Karpas-422 (cell line): ENCODE measurements at regions not wholly inside any gene's neighbourhood (a gene's known extent, or its start where the extent isn't known, plus 50 kb on each side); places are given as distances from the start of the nearest gene placed in this dataset.

Experiments used
- DNase-seq: peaks from one replicate; pipeline ENCODE4 v3.0.0-alpha.2; 2015
- H2AFZ ChIP-seq: fragments of 200-600 bp; sonication (generic); 2 replicates; pipeline ENCODE4 v1.6.1; 2014; ENCODE audit warnings: antibody characterized with exemption, low read length, mixed read lengths
- H3K27ac ChIP-seq: fragments of 200-600 bp; sonication (generic); 2 replicates; pipeline ENCODE4 v1.5.1; 2014; ENCODE audit warnings: mild to moderate bottlenecking, low read length, moderate library complexity
- H3K27me3 ChIP-seq: fragments of 200-600 bp; sonication (generic); 2 replicates; pipeline ENCODE4 v1.6.1; 2014; ENCODE audit warnings: low read length, mixed read lengths
- H3K36me3 ChIP-seq: fragments of 200-600 bp; sonication (generic); 2 replicates; pipeline ENCODE4 v1.6.1; 2014; ENCODE audit warnings: low read length, mixed read lengths; ENCODE audit not compliant: insufficient read depth
- H3K4me1 ChIP-seq: fragments of 200-600 bp; sonication (generic); 2 replicates; pipeline ENCODE4 v1.6.1; 2014; ENCODE audit warnings: mild to moderate bottlenecking, low read length, mixed read lengths
- H3K4me2 ChIP-seq: fragments of 200-600 bp; sonication (generic); 2 replicates; pipeline ENCODE4 v1.6.1; 2014; ENCODE audit warnings: low read length, low read depth, mild to moderate bottlenecking; ENCODE audit not compliant: poor library complexity, severe bottlenecking
- H3K4me3 ChIP-seq: fragments of 200-600 bp; sonication (generic); 2 replicates; pipeline ENCODE4 v1.5.1; 2014; ENCODE audit warnings: mild to moderate bottlenecking, antibody characterized with exemption, low read length, mixed read lengths
- H3K79me2 ChIP-seq: fragments of 200-600 bp; sonication (generic); 2 replicates; pipeline ENCODE4 v1.6.1; 2014; ENCODE audit warnings: mild to moderate bottlenecking, low read length, mixed read lengths
- H3K9ac ChIP-seq: fragments of 200-600 bp; sonication (generic); 2 replicates; pipeline ENCODE4 v1.6.0; 2014; ENCODE audit warnings: low read length
- H3K9me2 ChIP-seq: fragments of 200-600 bp; sonication (generic), shearing (Covaris generic); replicated peaks from 2 replicates; pipeline ENCODE4 v1.6.0; 2014; ENCODE audit warnings: mild to moderate bottlenecking, low read length, moderate library complexity; ENCODE audit not compliant: insufficient read depth
- H3K9me3 ChIP-seq: fragments of 300-700, 200-600 bp; sonication (generic); 2 replicates; pipeline ENCODE4 v1.6.1; 2014; ENCODE audit warnings: low read length, mixed read lengths
- H4K20me1 ChIP-seq: fragments of 200-600 bp; sonication (generic); 2 replicates; pipeline ENCODE4 v1.6.1; 2014; ENCODE audit warnings: mild to moderate bottlenecking, antibody characterized with exemption, low read length, low read depth; ENCODE audit not compliant: insufficient read depth

DNA sequence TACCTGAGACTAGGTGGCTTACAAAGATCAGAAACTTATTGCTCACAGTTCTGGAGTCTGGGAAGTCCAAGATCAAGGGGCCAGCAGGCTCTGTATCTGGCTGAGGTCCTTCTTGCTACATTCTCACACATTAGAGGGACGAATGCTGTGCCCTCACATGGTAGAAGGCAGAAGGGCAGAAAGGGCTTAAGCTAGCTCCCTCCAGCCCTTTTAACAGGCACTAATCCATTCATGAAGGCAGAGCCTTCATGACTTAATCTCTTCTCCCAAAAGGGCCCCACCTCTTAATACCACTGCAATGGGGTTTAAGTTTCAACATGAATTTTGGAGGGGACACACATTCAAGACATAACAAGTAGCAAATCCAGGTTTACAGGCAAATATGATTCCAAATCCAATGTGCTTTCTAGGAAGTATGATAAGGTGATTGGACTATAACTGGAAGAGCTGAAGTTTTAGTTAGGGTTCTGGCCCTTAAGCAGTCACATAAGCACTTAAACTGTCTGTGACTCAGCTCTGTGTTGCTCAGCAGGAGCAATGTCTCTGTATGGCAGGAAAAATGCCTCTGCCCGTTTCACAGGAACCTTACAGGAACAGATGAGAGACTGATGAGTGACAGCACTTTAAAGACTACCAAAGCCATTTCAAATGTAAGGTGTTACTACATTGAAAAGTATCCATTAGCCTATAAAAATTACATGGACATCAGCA, 119.6 kb upstream of the PTPRM start:
- Histone ChIP-seq H3K27me3 (no peaks in the 10 kb centered on the region), H3K9me3 (no peaks in the 10 kb centered on the region), H3K27ac (no peak overlapping the region), H2AFZ (no peak overlapping the region), H3K4me3 (no peak overlapping the region), H3K4me2 (no peak overlapping the region), H3K79me2 (no peaks in the 10 kb centered on the region), H3K9ac (no peak overlapping the region), H4K20me1 (no peaks in the 10 kb centered on the region), H3K36me3 (no peaks in the 10 kb centered on the region), H3K9me2 (no peaks in the 10 kb centered on the region), H3K4me1 (no peaks in the 10 kb centered on the region)
- no peak for DNase-seq

DNA sequence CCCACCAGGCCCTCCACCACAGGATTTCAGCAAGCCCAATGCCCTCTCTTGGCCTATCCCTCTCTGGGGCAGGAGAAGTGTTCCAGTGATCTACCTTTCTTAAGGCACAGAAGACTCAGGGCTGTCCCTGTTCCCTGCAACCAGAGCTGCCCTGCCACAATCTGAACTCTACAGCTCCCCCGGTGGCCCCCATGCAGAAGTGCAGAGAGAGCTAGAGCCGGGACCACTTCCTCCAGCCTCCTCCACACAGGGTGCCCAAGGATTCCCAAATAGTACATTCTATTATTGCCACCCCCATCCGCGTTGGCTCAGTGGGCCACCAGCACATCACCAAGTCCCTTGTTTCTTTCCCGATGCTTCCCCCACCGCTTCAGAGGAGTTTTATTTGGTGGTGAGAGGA, 114.8 kb upstream of the PTPRM start:
- H3K4me3 ChIP-seq: no peak overlapping the region
- no peaks in the 10 kb centered on the region for H3K9me2 ChIP-seq
- H4K20me1 ChIP-seq: no peaks in the 10 kb centered on the region
- no peak overlapping the region for H3K4me2 ChIP-seq
- DNase-seq: peak; percentile 73
- no peaks in the 10 kb centered on the region for H3K4me1 ChIP-seq
- no peaks in the 10 kb centered on the region for H3K27me3 ChIP-seq
- H3K27ac ChIP-seq: no peak overlapping the region
- no peaks in the 10 kb centered on the region for H3K79me2 ChIP-seq
- H3K9me3 ChIP-seq: no peaks in the 10 kb centered on the region
- no peak overlapping the region for H3K9ac ChIP-seq
- no peak overlapping the region for H2AFZ ChIP-seq
- H3K36me3 ChIP-seq: no peaks in the 10 kb centered on the region

DNA sequence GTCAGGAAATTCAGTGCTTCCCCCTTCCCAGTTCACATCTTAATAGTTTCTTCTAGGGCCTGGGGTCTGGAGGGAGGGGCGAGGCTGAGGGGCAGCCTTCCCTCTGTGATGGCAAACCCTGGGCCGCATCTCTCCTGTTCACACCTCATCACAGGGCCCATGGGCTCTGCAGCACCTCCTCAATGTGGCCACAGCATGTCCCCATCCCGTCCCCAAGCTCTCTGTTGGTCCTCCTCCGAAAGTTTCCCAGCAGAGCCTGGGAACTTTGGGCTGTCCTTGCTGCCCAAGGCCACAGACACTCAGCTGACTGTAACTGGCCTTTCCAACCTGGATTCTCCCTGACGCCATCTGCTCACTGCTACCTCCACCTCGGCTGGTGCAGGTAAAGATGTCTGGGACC, 112.7 kb upstream of the PTPRM start:
- H3K4me3 ChIP-seq: no peak overlapping the region
- DNase-seq: no peak
- H3K27me3 ChIP-seq: no peaks in the 10 kb centered on the region
- H2AFZ ChIP-seq: no peak overlapping the region
- no peak overlapping the region for H3K9ac ChIP-seq
- no peaks in the 10 kb centered on the region for H3K36me3 ChIP-seq
- no peak overlapping the region for H3K27ac ChIP-seq
- no peak overlapping the region for H3K4me2 ChIP-seq
- no peaks in the 10 kb centered on the region for H3K9me3 ChIP-seq
- H3K79me2 ChIP-seq: no peaks in the 10 kb centered on the region
- no peaks in the 10 kb centered on the region for H4K20me1 ChIP-seq
- no peaks in the 10 kb centered on the region for H3K9me2 ChIP-seq
- no peaks in the 10 kb centered on the region for H3K4me1 ChIP-seq

DNA sequence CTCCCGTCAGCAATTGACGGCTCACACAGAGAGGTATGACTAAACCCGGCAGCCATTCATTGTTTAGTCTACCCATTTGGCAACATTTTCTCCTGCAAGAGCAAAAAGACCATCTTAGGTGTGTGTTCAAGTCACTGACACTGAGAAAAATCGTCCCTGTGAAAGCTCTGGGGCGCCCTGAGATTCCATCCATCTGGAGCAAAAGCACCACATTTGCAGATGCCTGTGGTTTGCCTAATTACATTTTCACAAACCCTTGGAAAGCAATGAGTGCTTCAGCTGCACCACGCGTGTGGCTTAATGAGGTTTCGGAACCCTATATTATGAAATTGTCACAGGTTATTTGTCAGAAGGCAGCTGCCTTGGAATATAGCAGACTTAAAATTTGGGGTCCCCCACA, 110.7 kb upstream of the PTPRM start:
- no peak overlapping the region for H2AFZ ChIP-seq
- H3K9me3 ChIP-seq: no peaks in the 10 kb centered on the region
- no peaks in the 10 kb centered on the region for H4K20me1 ChIP-seq
- no peak overlapping the region for H3K4me3 ChIP-seq
- no peak overlapping the region for H3K4me2 ChIP-seq
- no peak overlapping the region for H3K27ac ChIP-seq
- H3K36me3 ChIP-seq: no peaks in the 10 kb centered on the region
- no peak overlapping the region for H3K9ac ChIP-seq
- no peak for DNase-seq
- H3K79me2 ChIP-seq: no peaks in the 10 kb centered on the region
- no peaks in the 10 kb centered on the region for H3K4me1 ChIP-seq
- no peaks in the 10 kb centered on the region for H3K27me3 ChIP-seq
- H3K9me2 ChIP-seq: no peaks in the 10 kb centered on the region

DNA sequence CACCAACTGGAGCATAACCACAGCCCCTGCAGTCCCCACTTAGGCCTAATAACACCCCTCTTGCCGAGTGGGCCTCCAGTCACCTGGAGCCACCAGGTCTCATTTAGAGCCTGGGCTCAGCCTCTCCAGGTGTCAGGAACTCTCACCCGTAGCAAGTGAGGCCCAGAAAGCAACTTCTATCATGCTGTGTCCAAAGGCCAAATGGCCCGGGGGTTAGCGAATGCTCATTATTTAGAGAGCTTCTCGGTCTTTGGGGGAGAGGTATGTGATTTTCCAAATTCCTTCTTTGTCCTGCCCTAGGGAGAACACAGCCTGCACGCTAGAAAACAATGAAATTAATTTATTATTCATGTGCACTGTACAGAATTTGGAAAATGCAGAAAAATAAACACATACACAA, 109.9 kb upstream of the PTPRM start:
- H3K9me2 ChIP-seq: no peaks in the 10 kb centered on the region
- DNase-seq: no peak
- no peaks in the 10 kb centered on the region for H3K4me1 ChIP-seq
- no peaks in the 10 kb centered on the region for H3K9me3 ChIP-seq
- no peaks in the 10 kb centered on the region for H3K27me3 ChIP-seq
- no peak overlapping the region for H3K27ac ChIP-seq
- no peak overlapping the region for H2AFZ ChIP-seq
- no peaks in the 10 kb centered on the region for H3K36me3 ChIP-seq
- H3K4me2 ChIP-seq: no peak overlapping the region
- no peak overlapping the region for H3K9ac ChIP-seq
- H3K4me3 ChIP-seq: no peak overlapping the region
- H3K79me2 ChIP-seq: no peaks in the 10 kb centered on the region
- no peaks in the 10 kb centered on the region for H4K20me1 ChIP-seq

DNA sequence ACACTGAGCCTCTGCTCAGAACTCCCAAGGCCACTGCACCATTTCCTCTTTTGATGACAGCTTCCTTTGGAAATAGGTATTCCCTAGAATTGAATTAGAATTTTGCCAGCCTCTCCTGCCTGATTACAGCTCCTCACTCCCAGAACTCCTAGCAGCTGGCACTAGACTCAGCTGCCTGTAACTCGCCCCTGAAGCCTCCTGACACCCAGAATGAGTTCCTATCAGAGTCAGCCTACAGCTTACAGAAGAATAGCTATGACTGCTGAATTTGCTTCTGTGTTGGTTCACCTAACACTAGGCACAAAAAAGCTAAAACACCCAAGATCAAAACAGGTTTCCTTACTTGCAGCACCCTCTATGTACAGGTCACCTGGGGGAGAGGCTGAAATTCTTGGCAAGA, 108.2 kb upstream of the PTPRM start:
- Histone ChIP-seq H3K4me2 (no peak overlapping the region), H3K4me1 (no peaks in the 10 kb centered on the region), H3K27ac (no peak overlapping the region), H4K20me1 (no peaks in the 10 kb centered on the region), H3K9me2 (no peaks in the 10 kb centered on the region), H3K79me2 (no peaks in the 10 kb centered on the region), H3K36me3 (no peaks in the 10 kb centered on the region), H3K27me3 (no peaks in the 10 kb centered on the region), H3K9me3 (no peaks in the 10 kb centered on the region), H2AFZ (no peak overlapping the region), H3K9ac (no peak overlapping the region), H3K4me3 (no peak overlapping the region)
- DNase-seq: no peak

DNA sequence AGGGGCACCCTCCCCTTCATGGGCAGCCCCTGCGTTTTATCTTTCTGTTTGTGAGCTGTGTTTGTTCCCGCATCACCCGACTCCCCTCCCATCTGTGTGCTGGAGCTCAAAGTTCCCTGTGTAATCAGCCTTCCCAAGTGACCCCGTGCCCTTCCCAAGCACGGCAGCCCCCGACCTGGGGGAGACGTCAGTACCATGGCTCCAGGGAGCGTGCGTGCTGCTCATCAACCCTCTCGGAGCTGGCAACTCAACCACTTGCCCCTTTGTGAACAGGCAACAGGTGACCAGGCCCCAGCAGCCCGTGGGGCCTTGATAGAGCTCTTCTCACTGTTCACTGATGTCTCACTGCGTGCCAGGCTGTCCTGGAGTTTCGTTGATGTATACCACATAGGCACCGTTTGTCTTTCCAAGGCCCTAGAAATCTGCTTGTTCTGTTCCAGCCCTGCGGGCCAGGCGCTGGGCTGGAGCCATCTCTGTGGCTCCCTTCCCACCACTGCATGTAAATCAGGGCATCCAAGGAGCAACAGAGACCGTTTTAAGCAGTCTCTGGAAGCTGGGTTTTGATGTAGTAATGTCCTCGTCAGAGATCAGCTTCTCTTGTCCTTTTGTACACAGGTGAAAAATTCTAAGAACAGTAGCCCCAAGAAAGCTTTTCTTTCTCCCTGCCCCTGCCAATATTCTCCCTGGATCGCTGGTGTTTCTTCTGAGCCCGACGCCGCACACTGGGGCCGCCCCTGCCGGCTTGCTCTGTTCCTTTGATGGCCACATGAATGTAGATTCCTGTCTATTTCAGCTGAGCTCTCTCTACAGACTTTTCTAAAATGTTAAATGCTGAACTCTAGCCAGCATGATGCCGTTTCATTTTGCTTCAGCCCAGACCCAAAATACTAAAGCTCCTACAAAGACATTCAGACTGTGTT, 107.0 kb upstream of the PTPRM start:
- H3K27me3 ChIP-seq: no peaks in the 10 kb centered on the region
- H3K79me2 ChIP-seq: no peaks in the 10 kb centered on the region
- no peak overlapping the region for H3K4me2 ChIP-seq
- H3K9me2 ChIP-seq: no peaks in the 10 kb centered on the region
- H3K27ac ChIP-seq: no peak overlapping the region
- H2AFZ ChIP-seq: no peak overlapping the region
- no peak overlapping the region for H3K4me3 ChIP-seq
- DNase-seq: no peak
- H3K9me3 ChIP-seq: no peaks in the 10 kb centered on the region
- H3K36me3 ChIP-seq: no peaks in the 10 kb centered on the region
- H3K4me1 ChIP-seq: no peaks in the 10 kb centered on the region
- no peak overlapping the region for H3K9ac ChIP-seq
- no peaks in the 10 kb centered on the region for H4K20me1 ChIP-seq

DNA sequence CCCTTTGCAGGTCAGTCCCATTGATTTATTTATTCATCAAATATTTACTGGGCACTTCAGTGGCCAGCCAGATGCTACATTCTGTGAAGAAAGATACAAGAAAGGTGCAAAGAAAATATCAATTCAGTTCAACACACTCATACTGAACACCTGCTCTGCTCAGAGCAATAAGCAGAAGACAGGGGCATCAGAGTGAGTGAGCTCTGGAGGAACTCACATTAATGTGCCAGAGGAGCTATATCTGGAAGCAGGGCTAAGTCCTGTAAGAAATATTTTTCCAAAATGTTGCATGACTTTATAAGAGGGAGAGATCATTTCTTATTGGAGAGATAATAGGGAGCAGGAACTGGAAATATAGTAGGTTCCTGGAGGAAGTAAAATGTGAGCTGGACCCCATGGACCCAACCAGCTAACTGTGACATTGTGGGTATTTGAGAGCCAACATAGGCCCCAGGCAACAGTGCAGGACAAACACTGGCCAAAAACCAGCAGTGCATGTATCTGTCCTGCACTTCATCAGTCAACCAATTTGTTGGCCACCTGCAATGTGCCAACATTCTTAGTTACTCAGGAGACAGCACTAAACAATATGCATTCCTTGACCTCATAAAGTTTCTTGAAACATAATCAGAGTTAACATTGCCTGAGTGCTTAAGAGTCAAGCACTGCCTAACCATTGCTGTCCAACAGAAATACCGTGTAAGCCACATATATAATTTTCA, 102.7 kb upstream of the PTPRM start:
- Histone ChIP-seq H3K4me1 (no peaks in the 10 kb centered on the region), H3K9me2 (no peaks in the 10 kb centered on the region), H3K36me3 (no peaks in the 10 kb centered on the region), H3K4me3 (no peak overlapping the region), H2AFZ (no peak overlapping the region), H3K27me3 (no peaks in the 10 kb centered on the region), H4K20me1 (no peaks in the 10 kb centered on the region), H3K27ac (no peak overlapping the region), H3K79me2 (no peaks in the 10 kb centered on the region), H3K9ac (no peak overlapping the region), H3K4me2 (no peak overlapping the region), H3K9me3 (no peaks in the 10 kb centered on the region)
- no peak for DNase-seq
